Body of pancreas (tissue), 4 donors: ENCODE measurements at regions not wholly inside any gene's neighbourhood (a gene's known extent, or its start where the extent isn't known, plus 50 kb on each side); places are given as distances from the start of the nearest gene placed in this dataset.

Experiments used
- CTCF ChIP-seq, 7 experiments: fragments of 450-650 bp in 4 of 7; fragments of 200-600 bp in 3 of 7; sonication (generic) in 3 of 7; IDR thresholded peaks; one replicate each; pipeline ENCODE4 v1.5.1; 2016 to 2019; ENCODE audit warnings: antibody characterized with exemption in 7 of 7
- POLR2A ChIP-seq, 3 donors: fragments of 450-650 bp; IDR thresholded peaks; one replicate each; pipeline ENCODE4 v1.6.1; 2016; ENCODE audit warnings: antibody characterized with exemption in 3 of 3, mild to moderate bottlenecking in 2 of 3

GRCh38 chr18:40566510-40566844 lies 1388.6 kb upstream of the PIK3C3 start:
- TF ChIP-seq CTCF (IDR thresholded peaks at IDR 0.05) (no peak), POLR2A (IDR thresholded peaks at IDR 0.05) (no peak)
